ENCODE measurements at regions not wholly inside any gene's neighbourhood (a gene's known extent, or its start where the extent isn't known, plus 50 kb on each side); places are given as distances from the start of the nearest gene placed in this dataset.

DNA sequence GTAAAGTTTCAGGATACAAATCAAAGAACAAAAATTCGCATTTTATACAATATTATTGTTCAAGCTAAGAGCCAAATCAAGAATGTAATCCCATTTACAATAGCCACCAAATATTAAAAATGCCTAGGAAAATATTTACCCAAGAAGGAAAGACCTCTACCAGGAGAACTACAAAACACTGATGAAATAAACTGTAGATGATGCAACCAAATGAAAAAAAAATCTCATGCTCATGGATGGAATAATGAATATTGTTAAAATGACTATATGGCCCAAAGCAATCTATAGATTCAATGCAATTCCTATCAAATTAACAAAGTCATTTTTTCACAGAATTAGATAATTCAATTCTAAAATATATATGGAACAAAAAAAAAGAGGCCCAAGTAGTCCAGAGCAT lies 708.8 kb upstream of the MAN1A1 start:
- Histone ChIP-seq H3K4me3 (no peak overlapping the region), H3K4me1 (ENCODE audit: low read depth) (no peaks in the 10 kb centered on the region), H3K36me3 (ENCODE audit: low read depth) (no peaks in the 10 kb centered on the region), H3K9me3 (no peaks in the 10 kb centered on the region)
- intact Hi-C loops (cut with DNase I, micrococcal nuclease), result no loop called here
- DNase-seq (no peak), ATAC-seq (no peak)
- TF ChIP-seq, protein P1, sequence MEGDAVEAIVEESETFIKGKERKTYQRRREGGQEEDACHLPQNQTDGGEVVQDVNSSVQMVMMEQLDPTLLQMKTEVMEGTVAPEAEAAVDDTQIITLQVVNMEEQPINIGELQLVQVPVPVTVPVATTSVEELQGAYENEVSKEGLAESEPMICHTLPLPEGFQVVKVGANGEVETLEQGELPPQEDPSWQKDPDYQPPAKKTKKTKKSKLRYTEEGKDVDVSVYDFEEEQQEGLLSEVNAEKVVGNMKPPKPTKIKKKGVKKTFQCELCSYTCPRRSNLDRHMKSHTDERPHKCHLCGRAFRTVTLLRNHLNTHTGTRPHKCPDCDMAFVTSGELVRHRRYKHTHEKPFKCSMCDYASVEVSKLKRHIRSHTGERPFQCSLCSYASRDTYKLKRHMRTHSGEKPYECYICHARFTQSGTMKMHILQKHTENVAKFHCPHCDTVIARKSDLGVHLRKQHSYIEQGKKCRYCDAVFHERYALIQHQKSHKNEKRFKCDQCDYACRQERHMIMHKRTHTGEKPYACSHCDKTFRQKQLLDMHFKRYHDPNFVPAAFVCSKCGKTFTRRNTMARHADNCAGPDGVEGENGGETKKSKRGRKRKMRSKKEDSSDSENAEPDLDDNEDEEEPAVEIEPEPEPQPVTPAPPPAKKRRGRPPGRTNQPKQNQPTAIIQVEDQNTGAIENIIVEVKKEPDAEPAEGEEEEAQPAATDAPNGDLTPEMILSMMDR (IDR thresholded peaks at IDR 0.05), result no peak

DNA sequence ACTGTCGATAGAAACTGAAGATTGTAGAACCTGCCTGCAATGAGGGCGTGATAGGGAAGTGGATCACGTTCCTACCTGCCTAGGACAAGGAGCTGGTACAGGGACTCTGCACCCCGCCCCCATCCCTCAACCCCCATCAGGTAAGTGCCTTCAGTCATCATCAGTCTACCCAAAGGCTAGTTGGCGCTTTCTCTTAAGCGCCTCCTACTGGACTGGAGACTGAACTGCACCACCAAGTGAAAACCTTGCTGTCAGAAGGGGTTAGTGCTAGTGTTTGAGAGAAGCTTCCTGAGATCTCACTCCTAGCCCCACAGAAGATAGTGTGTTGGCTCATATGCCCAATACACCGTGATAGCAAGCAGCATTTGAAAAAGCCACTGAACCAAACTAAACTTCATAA lies 706.5 kb upstream of the MAN1A1 start:
- TF ChIP-seq, protein P1 (IDR thresholded peaks at IDR 0.05), result no peak
- no peaks in the 10 kb centered on the region for H3K4me1 ChIP-seq (ENCODE audit: low read depth)
- peak; percentile 36 for ATAC-seq

DNA sequence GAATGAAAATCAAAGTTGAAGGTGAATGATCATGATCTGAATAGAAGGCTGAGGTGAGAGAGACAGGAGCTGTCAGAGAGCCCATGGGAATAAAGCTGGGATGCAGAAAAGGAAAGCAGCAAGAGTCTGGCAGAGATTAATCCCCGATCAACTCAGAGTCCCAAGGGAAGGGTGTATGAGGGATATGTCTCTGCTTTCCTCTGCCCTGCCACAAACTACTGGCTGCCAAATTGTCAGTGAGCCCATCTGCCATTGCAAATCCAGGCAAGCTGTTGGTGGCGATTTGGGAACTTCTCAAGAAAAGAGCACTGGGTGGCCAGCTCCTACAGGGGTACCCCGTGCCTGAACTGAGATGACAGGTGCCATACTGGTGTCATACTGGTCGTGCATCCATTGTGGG lies 705.5 kb upstream of the MAN1A1 start:
- no peak for ATAC-seq
- intact Hi-C loops (cut with DNase I, micrococcal nuclease), result no loop called here
- Histone ChIP-seq H3K4me1 (ENCODE audit: low read depth) (no peaks in the 10 kb centered on the region), H3K36me3 (ENCODE audit: low read depth) (no peaks in the 10 kb centered on the region), H3K4me3 (no peak overlapping the region), H3K9me3 (no peaks in the 10 kb centered on the region)
- TF ChIP-seq, protein P1 (IDR thresholded peaks at IDR 0.05), result no peak
- no peak for DNase-seq

More for the DNA sequence above, 706.5 kb upstream of the MAN1A1 start:
- H3K36me3 ChIP-seq (ENCODE audit: low read depth), result no peaks in the 10 kb centered on the region
- no peaks in the 10 kb centered on the region for H3K9me3 ChIP-seq
- intact Hi-C loops (cut with DNase I, micrococcal nuclease), result no loop called here
- peak in 1 of 3 donors; percentile 2 for DNase-seq
- H3K4me3 ChIP-seq, result no peak overlapping the region

DNA sequence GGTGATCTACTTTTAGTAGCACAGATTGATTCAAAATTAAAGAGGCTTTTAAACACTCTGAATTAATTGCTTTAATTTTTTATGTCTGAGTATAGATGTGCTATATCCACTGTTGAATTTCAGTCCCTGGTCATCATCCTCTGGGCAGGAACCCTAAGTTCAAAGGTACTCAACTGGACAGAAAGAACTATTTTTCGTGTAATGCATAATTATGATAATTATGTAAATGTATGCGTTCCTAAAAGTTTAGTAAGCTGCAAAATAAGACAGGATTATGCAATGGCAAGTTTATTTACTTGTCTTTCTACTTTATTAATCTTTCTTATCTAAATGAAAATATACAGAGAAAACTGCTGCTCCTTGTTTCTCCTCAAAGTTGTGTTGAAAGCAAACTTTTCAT lies 690.1 kb upstream of the MAN1A1 start:
- Histone ChIP-seq H3K4me3 (no peak overlapping the region), H3K36me3 (ENCODE audit: low read depth) (no peaks in the 10 kb centered on the region), H3K4me1 (ENCODE audit: low read depth) (no peaks in the 10 kb centered on the region), H3K9me3 (no peaks in the 10 kb centered on the region)
- ATAC-seq (no peak), DNase-seq (no peak)
- TF ChIP-seq, protein P1 (IDR thresholded peaks at IDR 0.05), result no peak
- intact Hi-C loops (cut with DNase I, micrococcal nuclease), result no loop called here

DNA sequence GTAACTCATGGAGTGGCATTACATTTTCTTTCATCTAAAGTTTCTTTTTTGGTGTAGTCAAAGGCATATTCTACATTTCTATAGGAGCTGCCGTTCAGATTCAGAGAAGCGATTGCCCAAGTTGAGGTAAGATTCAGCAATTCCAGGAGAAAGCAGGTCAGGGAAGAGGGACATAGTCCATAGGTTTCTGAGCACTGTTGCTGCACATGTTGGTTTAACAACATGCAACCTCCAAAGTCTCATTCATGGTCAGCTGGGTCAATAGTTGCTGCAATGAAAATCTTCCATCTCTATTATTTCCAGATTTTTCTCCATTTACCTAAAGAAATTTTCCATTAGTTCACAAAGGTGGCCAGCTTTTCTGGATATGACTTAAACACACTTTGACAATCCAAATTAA lies 682.3 kb upstream of the MAN1A1 start:
- intact Hi-C loops (cut with DNase I, micrococcal nuclease), result no loop called here
- no peak for ATAC-seq
- DNase-seq, result no peak
- TF ChIP-seq, protein P1 (IDR thresholded peaks at IDR 0.05), result no peak
- Histone ChIP-seq H3K4me3 (no peak overlapping the region), H3K36me3 (ENCODE audit: low read depth) (no peaks in the 10 kb centered on the region), H3K9me3 (no peaks in the 10 kb centered on the region), H3K4me1 (ENCODE audit: low read depth) (no peaks in the 10 kb centered on the region)

DNA sequence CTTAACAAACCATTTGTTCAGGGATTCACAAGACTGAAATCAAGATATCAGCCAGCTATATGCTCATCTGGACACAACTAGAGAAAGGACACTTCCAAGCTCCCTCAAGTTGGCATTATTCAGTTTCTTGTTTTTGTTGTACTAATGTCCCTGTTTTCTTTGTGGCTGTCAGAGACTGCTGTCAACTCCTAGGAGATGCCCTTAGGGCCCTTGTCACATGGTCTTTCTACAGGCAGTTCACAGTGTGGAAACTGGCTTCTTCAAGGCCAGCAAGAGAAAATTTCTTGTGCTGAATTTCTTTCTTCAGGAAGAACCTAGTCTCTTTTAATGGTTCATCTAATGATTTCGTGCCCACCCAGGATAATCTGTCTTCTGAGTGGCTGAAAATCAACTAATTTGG lies 677.2 kb upstream of the MAN1A1 start:
- intact Hi-C loops (cut with DNase I, micrococcal nuclease), result no loop called here
- Histone ChIP-seq H3K4me1 (ENCODE audit: low read depth) (no peaks in the 10 kb centered on the region), H3K36me3 (ENCODE audit: low read depth) (no peaks in the 10 kb centered on the region), H3K9me3 (no peaks in the 10 kb centered on the region), H3K4me3 (no peak overlapping the region)
- no peak for ATAC-seq
- TF ChIP-seq, protein P1 (IDR thresholded peaks at IDR 0.05), result no peak
- no peak for DNase-seq
